ENCODE measurements at regions not wholly inside any gene's neighbourhood (a gene's known extent, or its start where the extent isn't known, plus 50 kb on each side); places are given as distances from the start of the nearest gene placed in this dataset.
"Not testable (repeated sequence)": the region's sequence is repeated elsewhere in the genome, so short reads cannot be mapped to it uniquely, and the experiment has no call there.

DNA sequence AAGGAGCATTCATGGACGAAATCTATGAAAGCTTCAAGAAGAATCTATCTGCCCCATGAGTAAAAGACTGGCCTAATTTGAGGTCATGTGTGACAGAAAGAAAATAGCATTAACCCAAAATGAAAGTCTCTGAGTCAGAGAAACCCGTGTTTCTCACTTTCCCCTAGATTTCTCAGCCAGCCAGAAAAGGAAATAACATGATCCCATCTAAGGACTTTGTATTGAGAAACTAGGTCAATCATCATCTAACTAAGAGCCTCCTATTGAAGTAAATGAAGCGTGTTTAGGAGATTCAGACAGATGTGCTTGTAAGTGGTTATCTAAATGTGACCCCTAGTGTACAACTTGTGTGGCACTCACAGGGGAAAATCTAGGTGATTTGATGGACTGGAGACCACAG, 77.3 kb upstream of the ZNF366 start:
- no peak overlapping the region for H3K4me3 ChIP-seq (ENCODE audit: low read depth, low read length)
- TF ChIP-seq CTCF (IDR thresholded peaks at IDR 0.05; ENCODE audit: insufficient read depth, low read depth, low read length), result no peak
- peak; percentile 53 for DNase-seq (ENCODE audit: low read depth)

DNA sequence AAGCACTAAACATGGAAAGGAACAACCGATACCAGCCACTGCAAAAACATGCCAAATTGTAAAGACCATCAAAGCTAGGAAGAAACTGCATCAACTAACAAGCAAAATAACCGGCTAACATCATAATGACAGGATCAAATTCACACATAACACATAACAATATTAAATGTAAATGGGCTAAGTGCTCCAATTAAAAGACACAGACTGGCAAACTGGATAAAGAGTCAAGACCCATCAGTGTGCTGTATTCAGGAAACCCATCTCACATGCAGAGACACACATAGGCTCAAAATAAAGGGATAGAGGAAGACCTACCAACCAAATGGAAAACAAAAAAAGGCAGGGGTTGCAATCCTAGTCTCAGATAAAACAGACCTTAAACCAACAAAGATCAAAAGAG, 72.1 kb upstream of the ZNF366 start:
- H3K4me3 ChIP-seq (ENCODE audit: low read depth, low read length); DNase-seq (ENCODE audit: low read depth): not testable (repeated sequence)

DNA sequence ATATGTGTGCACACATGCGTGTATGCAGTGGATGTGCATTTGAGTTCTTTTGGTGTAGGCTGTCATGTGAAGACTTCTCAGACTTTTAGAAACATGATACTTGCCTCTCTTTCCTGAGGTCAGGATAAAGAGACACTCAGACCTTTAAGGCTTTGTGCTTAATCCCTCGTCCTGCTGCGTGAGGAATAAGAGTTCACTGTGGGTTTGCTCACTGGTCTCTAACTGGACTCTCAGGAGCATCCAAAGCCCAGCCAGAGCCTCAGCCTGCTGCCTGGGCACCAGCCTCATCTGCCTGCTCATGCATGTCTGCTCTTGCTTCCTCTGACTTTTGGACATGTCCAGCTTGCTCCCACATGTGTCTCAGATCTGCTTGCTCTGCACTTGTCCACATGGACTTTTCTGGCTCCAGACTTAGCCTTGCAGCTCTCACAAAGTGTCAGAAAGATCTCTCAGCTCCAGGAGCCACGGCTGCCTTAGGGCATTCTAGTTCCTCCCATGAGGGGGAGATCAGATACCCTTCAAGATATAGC, 65.1 kb upstream of the ZNF366 start:
- no peak for DNase-seq (ENCODE audit: low read depth)
- H3K4me3 ChIP-seq (ENCODE audit: low read depth, low read length), result no peak overlapping the region
- no peak for TF ChIP-seq CTCF (IDR thresholded peaks at IDR 0.05; ENCODE audit: insufficient read depth, low read depth, low read length)

DNA sequence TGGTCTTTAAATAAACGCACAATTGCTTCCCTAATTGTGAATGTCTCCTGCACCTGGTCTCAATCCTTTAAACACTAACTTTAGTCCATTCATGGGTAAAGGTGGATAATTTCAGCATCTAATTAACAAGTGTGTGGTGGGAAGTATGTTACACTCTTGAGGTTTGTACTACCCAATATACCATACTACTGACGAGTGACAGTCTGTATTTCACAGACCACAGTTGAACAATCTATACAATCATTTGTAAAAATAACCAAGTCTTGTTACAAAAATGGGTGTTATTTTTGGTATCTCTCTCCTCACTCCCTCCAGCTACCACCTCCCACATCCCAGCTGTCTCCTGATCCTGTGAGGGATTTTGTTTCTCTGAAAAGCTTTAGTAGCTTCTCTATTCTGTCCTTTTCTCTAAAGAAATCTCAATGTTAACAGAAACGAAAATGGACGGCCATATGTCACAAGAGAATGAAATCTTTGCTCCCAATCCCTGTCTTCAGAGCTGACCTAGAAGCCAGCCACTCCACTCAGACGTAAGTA, 62.3 kb upstream of the ZNF366 start:
- H3K4me3 ChIP-seq (ENCODE audit: low read depth, low read length), result no peak overlapping the region
- TF ChIP-seq CTCF (IDR thresholded peaks at IDR 0.05; ENCODE audit: insufficient read depth, low read depth, low read length), result no peak
- DNase-seq (ENCODE audit: low read depth), result no peak

- H3K4me3 ChIP-seq (ENCODE audit: low read depth, low read length), result no peak overlapping the region
- DNase-seq (ENCODE audit: low read depth), result no peak
- no peak for TF ChIP-seq CTCF (IDR thresholded peaks at IDR 0.05; ENCODE audit: insufficient read depth, low read depth, low read length)
Observed at GRCh38 chr5:72566746-72567145, 59.5 kb upstream of the ZNF366 start.

GRCh38 chr5:72565513-72566289, 58.5 kb upstream of the ZNF366 start:
- no peak for TF ChIP-seq CTCF (IDR thresholded peaks at IDR 0.05; ENCODE audit: insufficient read depth, low read depth, low read length)

DNA sequence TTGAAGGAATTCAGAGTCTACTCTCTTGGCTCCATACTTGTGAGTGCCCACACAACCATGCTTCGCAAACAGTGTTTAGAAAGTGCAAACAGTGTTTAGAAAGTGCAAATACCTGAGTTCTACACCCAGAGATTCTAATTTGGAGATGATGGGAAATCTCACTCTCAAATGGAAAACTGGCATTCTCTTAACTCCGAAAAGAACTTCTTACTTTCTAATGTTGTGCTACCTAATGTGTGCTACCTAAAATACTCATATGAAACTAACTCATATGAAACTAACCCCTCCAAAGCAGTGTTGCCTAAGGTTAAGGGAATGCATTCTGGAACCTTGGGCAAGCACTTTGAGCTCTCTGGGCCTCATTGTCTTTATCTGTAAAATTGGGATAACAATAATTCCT, 55.5 kb upstream of the ZNF366 start:
- DNase-seq (ENCODE audit: low read depth), result no peak
- TF ChIP-seq CTCF (IDR thresholded peaks at IDR 0.05; ENCODE audit: insufficient read depth, low read depth, low read length), result no peak

More at GRCh38 chr5:72565513-72566289, 58.5 kb upstream of the ZNF366 start:
- no peak overlapping the region for H3K4me3 ChIP-seq (ENCODE audit: low read depth, low read length)
- DNase-seq (ENCODE audit: low read depth), result no peak

More for the DNA sequence above, 55.5 kb upstream of the ZNF366 start:
- no peak overlapping the region for H3K4me3 ChIP-seq (ENCODE audit: low read depth, low read length)

All from fibroblast of villous mesenchyme (primary cell).